Skeletal muscle satellite cell (primary cell): ENCODE measurements at regions not wholly inside any gene's neighbourhood (a gene's known extent, or its start where the extent isn't known, plus 50 kb on each side); places are given as distances from the start of the nearest gene placed in this dataset.

Experiments used
- H3K27me3 ChIP-seq: 2 replicates; pipeline ENCODE4 v1.7.0; 2013; ENCODE audit warnings: low read length; ENCODE audit not compliant: control insufficient read depth, insufficient read depth
- H3K36me3 ChIP-seq: 2 replicates; pipeline ENCODE4 v1.7.0; 2013; ENCODE audit warnings: mild to moderate bottlenecking, control low read depth, low read length; ENCODE audit not compliant: insufficient read depth
- H3K4me1 ChIP-seq: 2 replicates; pipeline ENCODE4 v1.7.0; 2013; ENCODE audit warnings: low read length; ENCODE audit not compliant: control insufficient read depth, insufficient read depth
- H3K4me2 ChIP-seq: 2 replicates; pipeline ENCODE4 v1.7.0; 2013; ENCODE audit warnings: mild to moderate bottlenecking, low read length
- H3K4me3 ChIP-seq: 2 replicates; pipeline ENCODE4 v1.7.0; 2013; ENCODE audit warnings: low read length
- H3K9ac ChIP-seq: 2 replicates; pipeline ENCODE4 v1.7.0; 2013; ENCODE audit warnings: mild to moderate bottlenecking, low read depth, low read length, moderate library complexity
- H3K9me3 ChIP-seq: replicated peaks from 2 replicates; pipeline ENCODE4 v1.7.0; 2013; ENCODE audit warnings: mild to moderate bottlenecking, control low read depth, low read length

- Histone ChIP-seq H3K4me1 (no peaks in the 10 kb centered on the region), H3K4me2 (no peak overlapping the region), H3K27me3 (peaks cover 90% of the 10 kb centered on the region), H3K9ac (no peak overlapping the region), H3K4me3 (no peak overlapping the region), H3K9me3 (no peaks in the 10 kb centered on the region), H3K36me3 (no peaks in the 10 kb centered on the region)
These were observed 327.5 kb upstream of the ZMIZ1 start for GRCh38 chr10:78740976-78741915.

GRCh38 chr10:78742406-78742729 lies 326.4 kb upstream of the ZMIZ1 start:
- Histone ChIP-seq H3K4me3 (no peak overlapping the region), H3K4me2 (no peak overlapping the region), H3K27me3 (peaks cover 89% of the 10 kb centered on the region), H3K9me3 (no peaks in the 10 kb centered on the region), H3K4me1 (no peaks in the 10 kb centered on the region), H3K36me3 (no peaks in the 10 kb centered on the region), H3K9ac (no peak overlapping the region)

GRCh38 chr10:78742730-78743615 lies 325.8 kb upstream of the ZMIZ1 start:
- H3K9me3 ChIP-seq, result no peaks in the 10 kb centered on the region
- H3K4me1 ChIP-seq, result no peaks in the 10 kb centered on the region
- no peaks in the 10 kb centered on the region for H3K36me3 ChIP-seq
- H3K9ac ChIP-seq, result no peak overlapping the region
- H3K27me3 ChIP-seq, result peaks cover 85% of the 10 kb centered on the region
- H3K4me3 ChIP-seq, result no peak overlapping the region
- H3K4me2 ChIP-seq, result no peak overlapping the region

- Histone ChIP-seq H3K4me2 (no peak overlapping the region), H3K4me3 (no peak overlapping the region), H3K9me3 (no peaks in the 10 kb centered on the region), H3K27me3 (peaks cover 85% of the 10 kb centered on the region), H3K9ac (no peak overlapping the region), H3K36me3 (no peaks in the 10 kb centered on the region), H3K4me1 (no peaks in the 10 kb centered on the region)
These were observed 324.7 kb upstream of the ZMIZ1 start for GRCh38 chr10:78744056-78744455.

DNA sequence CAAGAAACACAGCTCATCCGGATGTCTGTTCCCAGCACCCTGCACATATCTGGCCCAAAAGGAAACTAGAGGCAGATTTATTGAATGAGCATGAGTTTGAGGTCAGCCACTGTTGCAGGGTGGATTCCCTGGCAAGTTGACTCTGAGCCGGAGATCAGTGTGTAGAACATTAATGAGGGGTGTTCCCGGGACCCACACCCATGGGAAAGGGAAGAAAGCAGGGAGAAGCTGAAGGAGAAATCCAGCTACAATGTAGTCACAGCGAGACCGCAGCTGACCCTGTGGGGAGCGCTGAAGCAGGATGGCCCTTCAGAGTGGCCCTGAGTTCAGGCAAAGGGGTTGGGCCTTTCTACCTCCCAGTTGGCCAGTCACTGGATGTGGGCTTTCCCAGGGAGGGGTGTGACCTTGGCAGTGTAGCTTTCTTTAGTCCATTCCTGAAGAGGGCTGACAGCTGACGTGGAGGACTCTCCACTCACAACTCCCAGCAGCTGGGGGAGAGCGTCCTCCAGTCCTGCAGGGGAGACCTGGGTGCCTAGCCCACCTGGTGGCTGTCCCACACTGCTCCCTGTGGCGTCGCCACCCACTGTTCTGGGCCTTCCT lies 324.2 kb upstream of the ZMIZ1 start:
- no peak overlapping the region for H3K9ac ChIP-seq
- H3K4me3 ChIP-seq, result no peak overlapping the region
- H3K4me2 ChIP-seq, result no peak overlapping the region
- H3K27me3 ChIP-seq, result peaks cover 82% of the 10 kb centered on the region
- no peaks in the 10 kb centered on the region for H3K36me3 ChIP-seq
- H3K4me1 ChIP-seq, result no peaks in the 10 kb centered on the region
- no peaks in the 10 kb centered on the region for H3K9me3 ChIP-seq

- Histone ChIP-seq H3K27me3 (peaks cover 77% of the 10 kb centered on the region), H3K9me3 (no peaks in the 10 kb centered on the region), H3K4me3 (no peak overlapping the region), H3K4me1 (no peaks in the 10 kb centered on the region), H3K36me3 (no peaks in the 10 kb centered on the region), H3K9ac (no peak overlapping the region), H3K4me2 (no peak overlapping the region)
These were observed 323.3 kb upstream of the ZMIZ1 start for GRCh38 chr10:78745441-78745840.

DNA sequence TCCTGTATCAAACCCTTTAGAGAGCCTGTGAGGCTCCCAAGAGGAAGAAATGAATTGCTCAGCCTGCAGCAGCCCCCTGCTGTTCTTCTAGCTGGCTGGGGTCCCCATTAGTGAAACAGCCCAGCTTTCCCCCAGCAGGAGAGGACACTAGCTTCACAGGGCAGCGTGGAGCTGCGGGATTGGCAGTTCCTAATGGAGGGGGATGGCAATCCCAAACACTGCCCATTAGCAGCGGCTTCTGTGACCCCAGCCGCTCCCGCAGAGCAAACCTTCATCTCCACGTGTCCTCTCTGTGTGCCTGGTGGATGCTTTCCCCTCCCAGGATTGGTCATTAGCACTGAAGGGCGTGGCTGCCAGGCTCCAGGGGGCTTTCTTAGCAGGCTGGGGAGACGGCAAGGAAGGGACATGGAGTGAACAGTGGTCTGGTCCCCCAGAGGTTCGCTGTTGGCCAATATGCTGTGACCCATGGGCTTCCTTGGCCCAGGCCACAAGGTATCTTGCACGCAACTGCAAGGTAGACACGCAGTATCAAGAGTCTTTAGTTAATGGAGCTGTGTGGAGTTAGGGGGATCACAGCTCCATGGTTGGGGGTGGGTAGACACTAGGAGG lies 322.5 kb upstream of the ZMIZ1 start:
- H3K4me2 ChIP-seq, result no peak overlapping the region
- no peak overlapping the region for H3K9ac ChIP-seq
- H3K4me3 ChIP-seq, result no peak overlapping the region
- no peaks in the 10 kb centered on the region for H3K36me3 ChIP-seq
- no peaks in the 10 kb centered on the region for H3K4me1 ChIP-seq
- H3K27me3 ChIP-seq, result peaks cover 71% of the 10 kb centered on the region
- H3K9me3 ChIP-seq, result no peaks in the 10 kb centered on the region

- no peaks in the 10 kb centered on the region for H3K36me3 ChIP-seq
- no peak overlapping the region for H3K9ac ChIP-seq
- H3K4me2 ChIP-seq, result no peak overlapping the region
- no peaks in the 10 kb centered on the region for H3K9me3 ChIP-seq
- no peaks in the 10 kb centered on the region for H3K4me1 ChIP-seq
- H3K4me3 ChIP-seq, result no peak overlapping the region
- H3K27me3 ChIP-seq, result peaks cover 67% of the 10 kb centered on the region
These were observed 321.1 kb upstream of the ZMIZ1 start for GRCh38 chr10:78747401-78748234.

- Histone ChIP-seq H3K4me3 (no peak overlapping the region), H3K9ac (no peak overlapping the region), H3K36me3 (no peaks in the 10 kb centered on the region), H3K27me3 (peaks cover 66% of the 10 kb centered on the region), H3K4me2 (no peak overlapping the region), H3K4me1 (no peaks in the 10 kb centered on the region), H3K9me3 (no peaks in the 10 kb centered on the region)
These were observed 320.6 kb upstream of the ZMIZ1 start for GRCh38 chr10:78748235-78748533.

GRCh38 chr10:78749200-78749599 lies 319.6 kb upstream of the ZMIZ1 start:
- Histone ChIP-seq H3K4me2 (no peak overlapping the region), H3K9me3 (no peaks in the 10 kb centered on the region), H3K27me3 (peaks cover 66% of the 10 kb centered on the region)

More at GRCh38 chr10:78749200-78749599, 319.6 kb upstream of the ZMIZ1 start:
- no peaks in the 10 kb centered on the region for H3K4me1 ChIP-seq
- no peaks in the 10 kb centered on the region for H3K36me3 ChIP-seq
- no peak overlapping the region for H3K9ac ChIP-seq
- no peak overlapping the region for H3K4me3 ChIP-seq
